Activated CD8-positive, alpha-beta memory T cell treated with anti-CD3 and anti-CD28 coated beads for 48 hours (primary cell): ENCODE measurements at regions not wholly inside any gene's neighbourhood (a gene's known extent, or its start where the extent isn't known, plus 50 kb on each side); places are given as distances from the start of the nearest gene placed in this dataset.
"Not testable (repeated sequence)": the region's sequence is repeated elsewhere in the genome, so short reads cannot be mapped to it uniquely, and the experiment has no call there.

Experiments used
- DNase-seq, 3 experiments: peaks; one replicate each; pipeline ENCODE4 v3.0.0-alpha.2; 2020; ENCODE audit warnings: low read depth in 2 of 3, low spot score in 2 of 3

DNA sequence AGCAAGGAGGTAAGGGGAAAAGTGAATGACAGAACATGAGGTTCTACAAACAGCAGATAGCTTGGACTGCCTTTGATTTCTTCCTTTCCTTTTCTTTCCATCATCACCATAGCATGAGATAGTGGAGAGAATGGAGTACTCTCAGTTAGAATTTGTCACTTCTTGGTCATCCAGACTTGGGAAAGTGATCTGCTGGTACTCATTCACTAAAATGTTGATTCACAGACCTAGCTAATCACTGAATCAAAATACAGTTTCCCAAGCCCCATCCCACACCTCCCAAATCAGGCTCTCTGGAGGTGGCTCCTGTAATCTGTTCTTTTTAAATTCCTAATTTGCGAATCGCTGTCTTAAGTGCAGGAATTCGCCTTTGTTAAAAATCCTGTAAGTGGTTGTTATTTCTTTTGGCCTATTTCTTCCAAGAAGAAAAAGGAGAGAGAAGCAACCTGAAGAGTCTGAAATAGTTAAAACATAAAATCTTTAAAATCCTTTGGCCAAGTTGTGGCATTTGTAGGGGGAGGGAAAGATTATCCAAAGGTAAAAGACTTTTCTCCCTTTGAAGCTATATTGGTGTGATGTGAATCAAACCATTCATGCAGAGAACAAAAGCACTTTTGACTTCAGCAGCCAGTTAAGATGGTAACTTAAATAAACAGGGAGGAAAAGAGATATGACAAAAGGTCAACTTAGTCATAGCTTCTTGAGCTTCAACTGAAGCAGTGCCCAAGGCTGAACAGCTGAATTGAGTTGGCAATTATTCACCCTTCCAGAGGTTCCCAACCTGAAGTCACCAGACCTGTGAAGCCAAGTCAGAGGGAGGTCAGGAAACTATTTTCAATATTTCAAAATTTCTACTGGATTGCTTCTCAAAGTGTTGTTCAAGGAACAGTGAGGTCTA lies 255.1 kb upstream of the KRR1 start:
- no peak for DNase-seq

DNA sequence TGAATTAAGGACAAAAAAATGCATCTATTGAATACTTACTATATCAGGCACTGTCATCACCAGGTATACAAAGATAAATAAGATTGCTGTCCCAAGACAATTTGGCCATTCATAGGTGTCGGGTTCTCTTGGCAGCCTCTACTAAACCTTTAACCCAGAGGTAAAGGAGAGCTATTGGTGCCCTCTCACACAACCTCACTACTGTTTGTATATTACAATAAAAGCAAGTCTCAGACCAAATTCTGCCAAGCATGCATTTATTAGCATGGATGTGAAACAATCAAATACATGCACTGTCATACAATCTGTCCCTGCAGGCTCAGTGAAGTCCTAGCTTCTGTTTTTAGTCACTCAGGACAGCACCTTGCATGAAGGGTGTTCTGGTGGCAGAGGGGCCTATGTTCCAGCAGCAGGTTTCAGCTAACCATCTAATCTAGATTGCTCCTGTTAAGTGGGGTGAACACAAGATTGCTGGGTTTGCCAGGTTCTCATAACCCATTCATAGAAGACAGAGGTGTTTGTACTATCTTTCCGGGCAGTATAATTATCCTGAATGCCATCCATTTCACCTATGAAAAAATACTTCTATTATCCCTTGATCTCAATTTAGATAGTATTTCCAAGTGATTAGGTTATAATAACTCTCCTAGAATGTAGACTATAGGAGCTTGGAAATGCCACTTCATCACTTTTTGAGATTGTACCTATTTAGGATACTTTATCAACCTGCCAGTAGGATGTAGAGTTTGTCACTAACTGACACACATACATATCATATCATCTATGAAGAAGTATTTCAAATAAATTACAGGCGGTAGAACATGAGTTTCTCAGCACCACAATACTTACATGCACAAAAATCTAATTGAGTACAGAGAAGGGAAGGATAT lies 254.0 kb upstream of the KRR1 start:
- no peak for DNase-seq

DNA sequence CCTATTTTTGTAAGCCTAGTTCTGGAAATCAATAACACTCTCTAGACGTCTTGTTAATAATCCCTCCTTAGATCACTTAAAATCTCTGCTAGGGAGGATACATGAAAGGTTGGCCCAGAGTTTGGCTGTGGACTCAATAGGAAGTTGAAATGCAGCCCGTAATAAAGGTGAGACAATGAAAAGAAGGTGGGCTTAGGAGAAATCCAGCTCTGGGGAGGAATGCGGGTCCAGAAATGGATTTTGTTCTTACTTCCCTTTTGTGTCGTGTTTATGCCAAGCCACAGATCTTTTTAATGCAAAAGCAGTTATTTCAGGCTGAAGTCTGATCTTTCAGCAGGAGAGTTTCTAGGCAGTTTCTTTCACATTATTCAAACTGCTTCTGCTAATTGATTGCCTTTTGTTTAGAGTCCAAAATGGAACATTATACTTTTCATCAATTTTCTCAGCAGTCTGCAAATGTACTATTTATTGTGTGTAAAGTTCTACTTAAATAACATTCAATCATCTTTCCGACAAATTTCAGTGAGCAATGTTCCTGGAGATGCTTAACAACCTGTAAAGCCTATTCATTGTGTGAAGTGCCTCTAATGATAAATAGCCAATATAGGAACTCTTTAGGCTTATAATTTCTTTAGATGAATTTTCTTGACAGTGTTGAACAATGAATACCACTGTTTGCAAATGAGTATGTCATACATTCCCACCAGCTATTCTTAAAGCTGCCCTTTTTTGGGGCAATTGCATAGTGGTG lies 252.9 kb upstream of the KRR1 start:
- no peak for DNase-seq

DNA sequence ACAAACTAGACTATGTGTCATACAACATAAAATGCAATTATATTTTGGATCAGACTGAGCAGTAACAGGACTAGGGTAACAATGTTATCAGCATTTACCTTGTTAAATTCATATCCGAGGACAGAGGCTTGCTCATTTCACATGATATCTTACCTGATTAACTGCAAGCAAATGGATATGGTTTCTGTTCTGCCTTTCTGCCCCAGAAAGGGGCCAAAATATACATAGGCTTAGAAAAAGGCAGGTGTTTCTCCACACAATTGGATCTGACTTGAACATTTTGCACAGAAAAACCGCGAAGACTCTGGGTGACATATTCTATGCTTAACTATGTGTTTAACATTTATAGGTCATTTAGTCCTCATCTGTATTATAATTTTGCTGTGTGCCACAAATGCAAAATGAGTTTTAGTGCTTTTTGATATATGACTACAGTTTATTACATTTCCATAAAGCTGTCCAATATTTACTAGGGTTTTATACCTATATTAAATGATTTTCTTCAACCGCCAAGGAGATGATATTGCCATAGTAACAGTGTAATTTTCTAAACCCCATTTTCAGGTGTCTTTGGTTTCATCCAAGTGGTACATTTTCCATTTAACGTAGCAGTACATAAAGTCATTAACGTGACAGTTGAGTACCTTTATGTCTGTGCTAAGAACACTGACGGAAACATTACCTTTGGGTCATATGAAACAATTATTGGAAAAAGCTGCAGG lies 249.3 kb upstream of the KRR1 start:
- DNase-seq, result no peak

DNA sequence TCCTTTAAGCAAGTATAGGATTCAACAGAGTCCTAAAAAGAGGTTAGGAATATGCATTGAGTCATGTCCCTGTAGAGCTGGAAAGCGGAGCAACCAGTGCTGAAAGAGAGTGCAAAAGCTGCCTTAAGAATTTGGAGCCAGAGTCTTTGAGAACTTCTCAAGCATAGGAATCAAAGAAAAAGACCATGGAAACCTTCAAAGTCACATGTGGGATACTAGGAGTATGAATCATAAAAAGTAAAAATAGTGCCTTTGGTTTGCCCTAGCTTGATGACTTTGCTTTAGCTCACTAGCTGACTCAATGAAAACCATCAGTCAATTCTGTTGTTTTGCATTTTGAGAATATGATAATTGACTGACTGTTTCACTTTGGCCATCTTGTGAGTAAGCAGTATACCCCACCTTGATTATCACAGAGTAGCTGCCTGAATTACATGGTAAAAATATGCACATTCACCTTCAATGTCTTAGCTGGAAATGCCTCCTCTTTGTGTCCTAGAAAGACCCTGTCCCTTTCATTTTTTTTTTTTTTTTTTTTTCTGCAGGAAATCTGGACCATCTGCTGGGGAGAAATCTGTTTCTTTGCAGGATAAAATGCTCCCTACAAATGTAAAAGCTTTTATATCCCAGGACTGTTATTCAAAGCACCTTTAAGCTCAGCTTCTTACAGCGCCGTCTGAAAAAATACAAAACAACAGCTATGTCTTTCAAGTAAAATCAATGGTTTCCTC lies 248.6 kb upstream of the KRR1 start:
- no peak for DNase-seq

DNA sequence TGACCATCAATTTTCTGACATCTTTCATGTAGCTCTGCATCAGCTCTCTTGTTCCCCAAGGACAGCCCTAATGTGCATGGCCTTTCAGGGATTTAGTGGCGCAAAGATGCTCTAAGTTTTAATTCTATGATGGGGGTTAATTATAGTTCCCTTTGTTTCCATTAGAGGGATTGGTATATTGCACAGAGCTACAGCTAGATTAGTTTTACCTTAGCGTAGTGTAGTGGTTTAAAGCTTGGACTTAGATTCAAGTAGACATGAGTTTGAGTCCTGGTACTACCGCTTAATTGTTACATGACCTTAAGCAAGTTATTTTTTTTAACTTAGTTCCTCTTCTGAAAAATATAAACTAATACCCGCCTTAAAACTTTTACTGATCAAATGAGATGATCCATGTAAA lies 247.8 kb upstream of the KRR1 start:
- no peak for DNase-seq

DNA sequence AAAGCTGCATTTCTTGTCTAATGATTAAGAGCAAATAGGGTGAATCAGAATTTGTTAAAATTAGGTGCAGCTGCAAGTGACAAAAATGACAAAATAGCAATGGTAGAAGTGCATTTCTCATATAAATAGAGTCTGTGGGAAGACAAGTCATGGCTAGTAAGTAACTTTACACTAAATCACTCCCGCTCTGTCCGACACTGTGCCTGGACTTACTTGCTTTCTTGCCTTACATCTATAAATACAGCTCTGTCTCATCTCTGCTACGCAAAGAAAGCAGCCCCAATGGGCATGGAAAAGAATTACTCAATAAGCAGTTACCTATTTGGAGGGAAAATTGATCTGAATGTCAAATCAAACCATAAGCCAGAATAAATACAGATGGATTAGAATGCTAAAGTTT lies 245.4 kb upstream of the KRR1 start:
- no peak for DNase-seq

DNA sequence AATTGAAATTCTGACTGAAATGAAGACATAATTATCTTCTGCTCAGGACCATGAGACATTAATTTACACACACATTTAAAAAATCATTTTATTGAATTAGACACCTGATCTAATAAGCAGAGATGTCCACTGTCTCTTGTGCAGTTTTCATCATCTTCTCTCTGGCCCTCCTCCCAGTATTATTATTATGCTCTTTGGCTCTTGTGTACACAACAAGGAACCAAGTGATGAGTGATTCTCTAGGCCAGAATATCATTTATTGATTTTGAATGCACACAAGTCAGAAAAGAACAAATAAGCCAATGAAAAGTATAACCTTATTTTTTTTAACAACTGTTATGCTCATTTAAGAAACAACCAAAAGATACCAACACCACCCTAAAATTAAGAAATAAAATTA lies 244.7 kb upstream of the KRR1 start:
- no peak for DNase-seq

DNA sequence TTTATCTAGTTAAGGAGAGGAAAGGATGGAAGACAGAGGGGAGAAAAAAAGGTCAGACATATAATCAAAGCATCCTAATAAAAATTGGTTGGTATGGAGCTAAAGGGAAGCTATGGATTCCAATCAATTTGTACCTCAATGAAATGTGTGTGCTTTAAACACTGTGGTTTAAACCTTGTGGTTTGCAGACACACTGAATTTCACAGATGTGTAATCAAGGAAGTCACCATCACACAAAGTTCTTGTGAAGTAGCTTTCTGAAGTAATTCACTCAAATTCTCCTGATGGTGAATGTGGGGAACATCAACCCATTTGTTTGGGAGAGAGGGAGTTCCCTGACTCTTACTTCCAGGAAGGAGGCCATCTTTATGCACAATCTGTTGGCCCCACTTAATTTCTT lies 243.3 kb upstream of the KRR1 start:
- DNase-seq, result no peak

DNA sequence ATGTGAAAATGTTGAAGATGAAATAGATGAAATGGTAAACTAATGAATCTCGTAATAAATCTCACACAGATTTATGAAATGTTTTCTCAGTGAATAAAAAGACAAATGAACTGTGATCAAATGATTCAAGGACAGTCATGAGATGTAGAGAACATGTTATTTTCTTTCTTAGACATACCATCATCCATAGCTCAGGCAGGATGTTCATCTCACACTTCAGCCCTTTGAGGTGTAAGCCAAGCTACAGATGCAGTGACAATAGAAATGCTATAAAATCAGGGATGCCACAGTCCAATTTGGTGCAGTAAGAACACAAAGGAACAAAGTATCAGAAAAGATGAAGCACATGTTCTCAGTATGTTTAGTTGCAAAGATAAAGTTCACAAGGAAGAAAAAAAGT lies 242.7 kb upstream of the KRR1 start:
- no peak for DNase-seq

DNA sequence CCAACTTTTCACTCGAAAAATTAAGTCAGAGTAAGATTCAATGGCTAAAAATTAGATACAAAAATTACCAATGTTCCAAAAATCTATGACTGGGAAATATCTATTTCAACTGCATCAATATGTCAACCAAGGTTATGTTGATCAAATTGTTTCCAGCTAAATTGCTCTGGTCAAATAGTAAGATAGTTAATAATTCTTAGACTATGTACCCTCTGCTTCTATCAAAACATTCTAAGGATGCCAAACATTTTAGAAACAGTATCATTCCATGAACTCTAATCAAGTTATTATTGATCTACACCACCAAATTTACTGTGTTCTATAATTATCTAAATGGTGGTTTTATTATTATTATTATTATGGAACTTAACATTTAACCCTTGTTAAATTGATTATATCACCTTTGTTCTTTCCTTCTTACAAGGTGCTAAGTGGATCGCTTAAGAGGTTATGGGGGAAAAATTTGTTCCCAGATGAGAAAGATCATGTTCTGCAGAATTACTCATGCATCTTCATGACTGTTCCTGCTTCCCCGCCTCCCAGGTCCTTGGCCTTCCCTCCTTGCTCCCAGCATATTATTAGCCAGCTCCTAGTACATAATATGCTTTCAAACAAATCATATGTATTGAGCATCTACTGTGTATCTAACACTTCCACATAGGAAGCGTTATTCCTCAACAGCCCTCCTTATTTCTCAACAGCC lies 240.5 kb upstream of the KRR1 start:
- no peak for DNase-seq

DNA sequence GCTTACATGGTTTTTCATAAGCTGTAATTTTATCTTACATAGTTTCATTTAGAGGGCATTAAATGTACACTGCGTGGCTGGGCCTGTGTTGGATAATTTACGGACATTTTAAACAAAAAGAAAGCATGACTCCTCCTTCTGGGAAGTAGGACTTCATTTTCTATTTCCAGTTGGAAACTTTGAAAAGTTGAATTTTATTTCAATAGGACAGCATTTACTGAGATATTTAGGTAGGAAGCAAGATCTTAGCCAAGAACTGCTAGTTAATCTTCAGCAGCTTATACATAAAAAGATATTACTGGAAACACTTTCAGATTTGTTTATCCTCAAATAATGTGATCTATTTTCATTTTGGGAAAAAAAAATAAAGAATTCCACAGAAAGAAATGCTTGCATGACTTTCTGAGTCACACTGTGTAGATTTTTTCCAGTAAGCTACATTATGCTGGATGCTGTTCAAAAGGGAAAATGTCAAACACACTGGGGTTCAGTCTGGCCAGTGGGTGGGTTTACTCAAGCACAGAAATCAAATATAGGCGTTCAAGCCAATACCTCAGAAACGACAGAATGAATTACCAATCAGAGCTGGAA lies 239.4 kb upstream of the KRR1 start:
- DNase-seq, result no peak

DNA sequence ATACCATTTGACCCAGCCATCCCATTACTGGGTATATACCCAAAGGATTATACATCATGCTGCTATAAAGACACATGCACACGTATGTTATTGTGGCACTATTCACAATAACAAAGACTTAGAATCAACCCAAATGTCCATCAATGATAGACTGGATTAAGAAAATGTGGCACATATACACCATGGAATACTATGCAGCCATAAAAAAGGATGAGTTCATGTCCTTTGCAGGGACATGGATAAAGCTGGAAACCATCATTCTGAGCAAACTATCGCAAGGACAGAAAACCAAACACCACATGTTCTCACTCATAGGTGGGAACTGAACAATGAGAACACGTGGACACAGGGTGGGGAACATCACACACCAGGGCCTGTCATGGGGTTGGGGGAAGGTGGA lies 237.6 kb upstream of the KRR1 start:
- not testable (repeated sequence) for DNase-seq

DNA sequence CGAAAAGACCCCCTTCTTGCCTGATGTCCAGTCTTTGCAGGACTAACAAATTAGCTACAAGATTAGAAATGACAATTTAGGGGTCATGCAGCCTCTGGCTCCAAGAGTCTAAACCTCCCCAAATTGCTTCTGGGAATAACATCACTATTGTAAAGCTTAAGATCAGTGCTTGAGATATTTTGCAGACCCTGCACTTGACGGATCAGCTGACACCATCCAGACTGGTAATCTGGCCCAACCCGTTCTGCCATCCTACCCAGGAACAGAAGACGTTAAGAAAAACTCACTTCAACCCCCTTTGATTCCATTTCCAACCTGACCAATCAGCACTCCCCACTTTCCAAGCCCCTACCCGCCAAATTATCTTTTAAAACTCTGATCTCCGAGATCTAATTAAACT lies 236.7 kb upstream of the KRR1 start:
- DNase-seq, result no peak

DNA sequence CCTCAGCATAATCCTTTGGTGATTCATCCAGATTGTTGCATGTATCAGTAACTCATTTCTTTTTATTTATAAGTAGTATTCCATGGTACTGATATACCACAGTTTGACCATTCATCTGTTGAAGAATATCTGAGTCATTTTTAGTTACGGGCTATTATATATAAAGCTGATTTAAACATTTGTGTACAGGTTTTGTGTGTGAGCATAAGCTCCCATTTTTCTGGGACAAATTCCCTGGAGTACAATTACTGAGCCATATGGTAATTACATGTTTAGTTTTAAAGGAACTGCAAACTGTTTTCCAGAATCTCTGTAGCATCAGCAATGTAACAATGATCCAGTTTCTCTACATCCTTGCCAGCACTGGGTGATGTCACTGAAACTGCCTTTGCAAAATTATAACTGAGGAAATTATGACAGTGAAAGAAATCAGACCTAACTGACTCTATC lies 236.2 kb upstream of the KRR1 start:
- no peak for DNase-seq

DNA sequence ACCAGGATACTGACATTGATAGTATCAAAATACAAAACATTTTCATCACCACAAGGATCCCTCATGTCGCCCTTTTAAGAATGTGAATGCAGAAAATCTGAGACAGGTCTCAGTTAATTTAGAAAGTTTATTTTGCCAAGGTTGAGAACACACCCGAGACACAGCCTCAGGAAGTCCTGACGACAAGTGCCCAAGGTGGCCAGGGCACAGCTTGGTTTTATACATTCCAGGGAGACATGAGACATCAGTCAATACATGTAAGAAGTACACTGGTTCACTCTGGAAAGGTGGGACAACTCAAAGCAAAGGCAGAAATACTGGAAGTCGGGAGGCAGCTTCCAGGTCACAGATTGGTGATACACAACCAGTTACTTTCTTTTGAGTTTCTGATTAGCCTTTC lies 235.2 kb upstream of the KRR1 start:
- DNase-seq, result no peak

DNA sequence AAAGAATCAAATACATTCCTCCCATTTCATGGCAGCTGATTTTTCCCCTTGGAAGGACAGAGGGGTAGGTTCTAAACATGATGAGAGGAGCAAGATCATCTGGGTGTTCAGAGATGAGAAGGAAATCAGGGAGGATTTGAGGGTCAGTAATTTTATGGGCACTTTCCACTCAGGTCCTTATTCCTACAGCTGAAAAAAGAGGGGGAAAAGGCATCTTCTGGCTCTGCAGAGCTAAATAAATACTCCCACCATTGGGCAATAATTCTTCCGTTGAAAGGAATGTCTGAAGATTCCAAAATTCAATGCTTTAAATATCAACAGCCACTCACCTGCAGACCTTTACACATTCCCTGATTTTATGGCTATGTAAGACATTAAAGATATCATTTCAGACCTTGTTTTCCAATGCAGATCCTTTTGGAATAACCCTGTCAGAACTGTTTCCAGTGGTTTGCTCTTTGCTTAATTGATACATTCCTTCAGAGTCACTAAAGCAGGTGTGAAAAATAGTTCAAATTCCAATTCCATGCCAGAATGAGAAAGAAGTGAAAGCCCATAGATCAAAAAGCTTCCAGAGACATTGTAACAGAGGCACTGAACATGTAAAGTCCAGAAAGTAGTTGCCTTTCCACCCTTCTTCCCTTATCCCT lies 233.3 kb upstream of the KRR1 start:
- no peak for DNase-seq

DNA sequence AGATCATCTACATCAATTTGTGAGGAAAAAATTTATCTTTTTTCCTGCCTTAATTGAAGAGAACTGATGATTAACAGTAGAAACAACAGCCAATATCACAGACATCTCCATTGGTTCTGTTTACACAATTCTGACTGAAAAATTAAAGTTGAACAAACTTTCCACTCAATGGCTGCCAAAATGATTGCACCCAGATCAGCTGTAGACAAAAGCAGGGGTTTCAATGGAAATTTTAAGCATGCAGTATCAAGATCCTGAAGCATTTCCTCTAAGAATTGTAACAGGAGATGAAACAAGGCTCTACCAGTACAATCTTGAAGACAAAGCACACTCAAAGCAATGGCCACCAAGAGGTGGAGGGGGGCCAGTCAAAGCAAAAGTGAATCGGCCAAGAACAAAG lies 231.6 kb upstream of the KRR1 start:
- DNase-seq, result no peak

DNA sequence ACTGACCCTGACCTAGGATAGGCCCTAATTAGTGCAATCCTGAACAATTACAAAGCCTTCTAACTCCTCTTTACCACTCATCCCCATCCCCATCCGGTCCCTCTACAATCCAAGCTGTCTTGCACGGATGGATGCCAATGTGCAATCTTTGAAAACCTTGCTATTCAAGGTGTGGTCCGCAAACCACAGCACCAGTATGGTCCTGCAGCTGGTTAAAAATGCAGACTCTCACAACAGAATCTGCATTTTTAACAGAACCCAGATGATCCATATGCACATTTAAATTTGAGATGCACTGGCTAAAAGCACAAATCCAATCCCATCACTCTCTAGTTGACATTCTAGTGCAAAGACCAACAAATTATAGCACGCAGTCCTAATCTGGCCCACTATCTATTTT lies 230.6 kb upstream of the KRR1 start:
- DNase-seq, result no peak
